Heart left ventricle (tissue), 16 donors: ENCODE measurements at regions not wholly inside any gene's neighbourhood (a gene's known extent, or its start where the extent isn't known, plus 50 kb on each side); places are given as distances from the start of the nearest gene placed in this dataset.

ENCODE experiments used
- ATAC-seq, 4 donors: fragments of 200-7000 bp; cut with Tn5 transposase; one replicate each; pipeline ENCODE4 v1.9.1; 2020 to 2022; ENCODE audit warnings: moderate library complexity in 4 of 4, mild to moderate bottlenecking in 3 of 4, moderate number of reproducible peaks in 1 of 4
- DNase-seq, 5 donors: peaks; one replicate each; pipeline ENCODE4 v3.0.0-alpha.2; 2020
- H3K27ac ChIP-seq, 12 donors: fragments of 200-600 bp; sonication (generic) in 4 of 12; one replicate each; pipeline versions ENCODE4 v1.5.0 to v1.8.0; 2016 to 2022; ENCODE audit warnings: mild to moderate bottlenecking in 2 of 12
- H3K27me3 ChIP-seq, 9 donors: fragments of 200-600 bp; sonication (generic) in 2 of 9; one replicate each; pipeline versions ENCODE4 v1.5.1 to v1.8.0; 2016 to 2022; ENCODE audit warnings: mild to moderate bottlenecking in 3 of 9
- H3K36me3 ChIP-seq, 9 donors: fragments of 200-600 bp; sonication (generic) in 2 of 9; one replicate each; pipeline versions ENCODE4 v1.5.0 to v1.8.0; 2018 to 2022; ENCODE audit warnings: mild to moderate bottlenecking in 2 of 9
- H3K4me1 ChIP-seq, 12 donors: fragments of 200-600 bp; sonication (generic) in 4 of 12; one replicate each; pipeline versions ENCODE4 v1.5.0 to v1.8.0; 2016 to 2022; ENCODE audit warnings: mild to moderate bottlenecking in 3 of 12
- H3K4me3 ChIP-seq, 12 donors: fragments of 200-600 bp; sonication (generic) in 4 of 12; one replicate each; pipeline versions ENCODE4 v1.5.0 to v1.8.0; 2017 to 2022; ENCODE audit warnings: mild to moderate bottlenecking in 9 of 12, moderate library complexity in 4 of 12
- H3K9me3 ChIP-seq, 12 donors: fragments of 200-600 bp; sonication (generic) in 4 of 12; one replicate each; pipeline versions ENCODE4 v1.5.0 to v1.8.0; 2016 to 2022; ENCODE audit warnings: mild to moderate bottlenecking in 1 of 12
- CTCF ChIP-seq, 12 donors: fragments of 200-600 bp; sonication (generic) in 4 of 12; IDR thresholded peaks; one replicate each; pipeline versions ENCODE4 v1.5.0 to v1.8.0; 2018 to 2022; ENCODE audit warnings: antibody characterized with exemption in 12 of 12, mild to moderate bottlenecking in 5 of 12
- POLR2A ChIP-seq, 2 donors: fragments of 450-650 bp; IDR thresholded peaks; one replicate each; pipeline ENCODE4 v1.6.1; 2017; ENCODE audit warnings: antibody characterized with exemption in 2 of 2, mild to moderate bottlenecking in 2 of 2, moderate library complexity in 2 of 2
- WGBS, 4 donors: extraction: QIAGEN DNeasy Blood & Tissue Kit in 2 of 4; methylation state at CpG; one replicate each; pipeline versions ENCODE4 v1.1.5 to v1.1.7; 2013 to 2018; 5-methylcytosine and 5-hydroxymethylcytosine counted together
- intact Hi-C, 10 donors: fragments of 100-400 bp; cut with DNase I; formaldehyde crosslinking; loops; one replicate each; pipeline versions ENCODE4 v1.11.1 to v1.14.2; 2022
- donor health status: ischemic (EF 13 %, LVEDD 7.1; RV severe dilation, severe dysfunction).
- donor health status: healthy with polysubstance abuse.
- donor health status: DM: no; HTN: yes; CAD: no.
- donor health status: DM: no; HTN: no; CAD: no.
- donor health status: ischemic (EF 25% LVEDD 6.9; RV normal size, moderate dysfunction).
- donor health status: ischemic (EF 25% LVEDD 5.7; RV mildly dilated, moderate dysfunction).
- donor health status: healthy.
- donor health status: DM: yes; HTN: yes; CAD: no.
- donor health status: ischemic (EF 35%, LVEDD 5.7; RV mildly dilated, moderate dysfunction).
- donor health status: nonischemic (EF 11% LVEDD 7.7; RV severe dilation, severe dysfunction).
- donor health status: DM: yes; HTN: yes; CAD: no.
- donor health status: PGD.
- donor health status: ischemic (EF 29% LVEDD 5.4; RV normal size, mild dysfunction).
- donor health status: nonischemic (EF 23%, LVEDD 6.1; RV moderate dilation, normal function).

- DNase-seq: no peak
- 71 to 83% (median 73%) methylated on average over 3 of the region's 3 CpGs for WGBS, 4 donors
- Histone ChIP-seq H3K27me3 (no peaks in the 10 kb centered on the region), H3K9me3 (peaks cover 0 to 6% (median 0%) of the 10 kb centered on the region in 12 donors), H3K36me3 (no peaks in the 10 kb centered on the region), H3K4me1 (peaks cover 0 to 5% (median 0%) of the 10 kb centered on the region in 12 donors), H3K4me3 (no peak overlapping the region), H3K27ac (peak overlapping the region in 4 of 12 donors; percentile 6 to 66 (median 35))
- TF ChIP-seq CTCF (IDR thresholded peaks at IDR 0.05) (no peak), POLR2A (IDR thresholded peaks at IDR 0.05) (no peak)
- peak in 3 of 4 donors; percentile 24 to 55 (median 45) for ATAC-seq
- intact Hi-C loops: loop anchor here in 4 of 10 donors (10.0 kb wide), 3 partner anchors 184 to 1174 kb away; no protein-coding TSS in a partner anchor
Measured at GRCh38 chr4:126221282-126221681, 906.5 kb downstream of the FAT4 start.

DNA sequence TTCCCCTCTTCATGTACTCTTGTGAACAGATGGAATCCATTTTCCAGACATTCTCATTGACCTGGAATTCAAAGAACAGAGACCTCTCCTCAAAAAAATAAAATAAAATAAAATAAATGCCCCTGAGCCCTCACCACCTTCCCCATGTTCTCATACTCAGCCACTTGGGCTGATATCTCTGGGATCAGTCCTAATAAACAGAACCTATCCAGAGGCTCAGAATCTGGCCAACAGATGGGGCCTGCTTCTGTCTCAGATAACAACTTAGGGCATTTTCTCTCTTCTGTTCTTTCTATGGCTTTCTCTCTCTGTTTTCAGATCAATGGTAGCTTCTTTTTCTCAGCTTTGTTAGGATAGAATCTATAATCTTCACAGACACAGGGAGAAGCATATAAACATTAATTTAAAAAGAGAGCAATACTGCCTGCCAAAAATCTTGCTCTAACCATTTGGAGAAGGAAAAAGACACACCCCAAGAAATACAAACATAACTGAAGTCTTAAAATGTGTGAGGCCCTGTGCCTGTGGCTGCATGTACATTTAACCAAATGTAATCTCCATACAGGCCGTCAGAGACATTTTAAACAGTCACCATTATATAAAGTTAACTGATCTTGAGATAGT is 907.1 kb downstream of the FAT4 start:
- WGBS, 4 donors: 55 to 76% (median 62%) methylated on average over 1 of the region's 1 CpG
- Histone ChIP-seq H3K4me1 (peaks cover 0 to 5% (median 0%) of the 10 kb centered on the region in 12 donors), H3K27me3 (no peaks in the 10 kb centered on the region), H3K4me3 (no peak overlapping the region), H3K9me3 (peaks cover 0 to 6% (median 0%) of the 10 kb centered on the region in 12 donors), H3K27ac (peak overlapping the region in 4 of 12 donors; percentile 6 to 66 (median 35)), H3K36me3 (no peaks in the 10 kb centered on the region)
- DNase-seq (no peak), ATAC-seq (no peak)
- intact Hi-C loops: loop anchor here in 4 of 10 donors (10.0 kb wide), 3 partner anchors 183 to 1173 kb away; no protein-coding TSS in a partner anchor
- TF ChIP-seq CTCF (IDR thresholded peaks at IDR 0.05): no peak
- TF ChIP-seq POLR2A (IDR thresholded peaks at IDR 0.05): no peak

DNA sequence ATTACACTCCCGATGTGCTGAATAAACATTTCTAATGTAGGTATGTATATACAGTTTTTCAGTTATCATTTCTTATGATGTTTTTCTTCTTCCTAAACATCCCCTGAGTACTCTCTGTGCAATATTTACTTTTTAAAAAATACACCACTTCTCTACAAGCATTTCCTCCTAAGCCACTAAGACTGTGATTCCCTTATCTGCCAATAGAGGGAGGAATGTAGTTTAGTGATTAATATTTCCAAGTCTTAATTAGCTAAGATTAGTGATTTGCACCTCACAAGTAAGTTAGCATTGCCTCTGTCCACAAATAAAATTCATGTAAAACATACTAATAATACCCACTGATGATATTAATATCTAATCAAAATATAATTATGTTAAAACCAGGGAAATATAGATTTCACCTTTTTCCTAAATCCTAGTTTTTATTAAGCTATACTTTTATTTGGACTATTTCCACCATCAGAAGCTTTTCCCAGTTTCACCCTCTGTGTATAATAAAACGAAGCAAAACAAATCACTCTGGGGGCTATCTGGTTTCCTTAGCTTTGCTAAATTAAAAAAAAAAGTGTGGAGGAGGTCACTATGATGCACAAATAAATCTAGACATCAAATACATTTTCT is 909.1 kb downstream of the FAT4 start:
- ATAC-seq (no peak), DNase-seq (no peak)
- no peak overlapping the region for H3K4me3 ChIP-seq
- WGBS, 4 donors: 57 to 85% (median 80%) methylated on average over 2 of the region's 2 CpGs
- H3K27ac ChIP-seq: no peak overlapping the region
- H3K4me1 ChIP-seq: peaks cover 0 to 5% (median 0%) of the 10 kb centered on the region in 12 donors
- H3K36me3 ChIP-seq: no peaks in the 10 kb centered on the region
- H3K27me3 ChIP-seq: no peaks in the 10 kb centered on the region
- TF ChIP-seq CTCF (IDR thresholded peaks at IDR 0.05): peak; percentile 33 to 65 (median 50)
- no peak for TF ChIP-seq POLR2A (IDR thresholded peaks at IDR 0.05)
- intact Hi-C loops: loop anchor here in 4 of 10 donors (10.0 kb wide), 3 partner anchors 181 to 1171 kb away; no protein-coding TSS in a partner anchor
- H3K9me3 ChIP-seq: no peaks in the 10 kb centered on the region

DNA sequence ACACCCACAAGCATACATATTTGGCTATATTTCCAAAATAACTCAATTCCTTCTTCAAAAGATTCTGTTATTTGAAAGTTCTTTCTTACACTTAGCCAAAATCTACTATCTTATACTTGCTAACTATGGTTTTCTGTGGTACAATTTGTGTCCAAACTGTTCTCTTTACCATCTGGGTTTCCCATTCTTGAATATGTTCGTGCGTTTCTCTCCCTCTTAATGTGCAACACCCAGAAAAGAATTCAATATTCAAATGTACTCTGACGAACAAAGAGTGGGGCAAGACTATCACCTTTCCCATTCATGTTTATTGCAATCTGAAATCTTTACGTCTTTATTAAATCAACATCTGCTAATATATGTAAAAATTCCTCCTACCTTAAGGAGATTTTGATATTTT is 912.7 kb downstream of the FAT4 start:
- WGBS, 4 donors: 90 to 95% (median 92%) methylated on average over 4 of the region's 4 CpGs
- Histone ChIP-seq H3K27me3 (no peaks in the 10 kb centered on the region), H3K27ac (no peak overlapping the region), H3K9me3 (no peaks in the 10 kb centered on the region), H3K4me3 (no peak overlapping the region), H3K36me3 (no peaks in the 10 kb centered on the region), H3K4me1 (no peaks in the 10 kb centered on the region)
- TF ChIP-seq POLR2A (IDR thresholded peaks at IDR 0.05) (no peak), CTCF (IDR thresholded peaks at IDR 0.05) (no peak)
- no peak for ATAC-seq
- DNase-seq: no peak
- intact Hi-C loops: loop anchor here in 4 of 10 donors (10.0 kb wide), 3 partner anchors 177 to 1167 kb away; no protein-coding TSS in a partner anchor
